Tibial artery (tissue), 4 donors: ENCODE measurements at regions not wholly inside any gene's neighbourhood (a gene's known extent, or its start where the extent isn't known, plus 50 kb on each side); places are given as distances from the start of the nearest gene placed in this dataset.

Source experiments
- DNase-seq, 2 donors: peaks; one replicate each; pipeline ENCODE4 v3.0.0-alpha.2; 2019
- H3K27ac ChIP-seq, 2 donors: fragments of 200-600 bp; sonication (generic) in 1 of 2; 1 replicate in 1 of 2; 2 replicates in 1 of 2; pipeline ENCODE4 v1.5.1; 2018 to 2019; ENCODE audit warnings: mild to moderate bottlenecking in 1 of 2
- H3K27me3 ChIP-seq, 2 donors: fragments of 200-600 bp; sonication (generic) in 1 of 2; one replicate each; pipeline versions ENCODE4 v1.5.1 to v1.6.0; 2016 to 2019
- H3K36me3 ChIP-seq, 3 donors: fragments of 200-600 bp; sonication (generic) in 2 of 3; one replicate each; pipeline ENCODE4 v1.5.1; 2016 to 2019; ENCODE audit warnings: mild to moderate bottlenecking in 2 of 3
- H3K4me1 ChIP-seq, 4 donors: fragments of 200-600 bp; sonication (generic) in 2 of 4; 1 replicate in 3 of 4; 2 replicates in 1 of 4; pipeline ENCODE4 v1.5.1; 2016 to 2019
- H3K4me3 ChIP-seq, 2 donors: fragments of 200-600 bp; sonication (generic) in 1 of 2; 1 replicate in 1 of 2; 2 replicates in 1 of 2; pipeline ENCODE4 v1.5.1; 2018 to 2019; ENCODE audit warnings: mild to moderate bottlenecking in 2 of 2
- H3K9me3 ChIP-seq, 3 donors: fragments of 200-600 bp; sonication (generic) in 1 of 3; one replicate each; pipeline ENCODE4 v1.5.1; 2016 to 2019
- intact Hi-C: fragments of 100-400 bp; cut with DNase I; formaldehyde crosslinking; loops from one replicate; pipeline ENCODE4 v1.15.0; 2023; ENCODE audit warnings: low total_unique reads
- TF ChIP-seq, protein P1 (sequence below), 2 experiments: fragments of 200-600 bp in 1 of 2; fragments of 450-650 bp in 1 of 2; IDR thresholded peaks; one replicate each; pipeline ENCODE4 v1.5.1; 2017 to 2019; ENCODE audit warnings: antibody characterized with exemption in 2 of 2, mild to moderate bottlenecking in 1 of 2, moderate library complexity in 1 of 2

DNA sequence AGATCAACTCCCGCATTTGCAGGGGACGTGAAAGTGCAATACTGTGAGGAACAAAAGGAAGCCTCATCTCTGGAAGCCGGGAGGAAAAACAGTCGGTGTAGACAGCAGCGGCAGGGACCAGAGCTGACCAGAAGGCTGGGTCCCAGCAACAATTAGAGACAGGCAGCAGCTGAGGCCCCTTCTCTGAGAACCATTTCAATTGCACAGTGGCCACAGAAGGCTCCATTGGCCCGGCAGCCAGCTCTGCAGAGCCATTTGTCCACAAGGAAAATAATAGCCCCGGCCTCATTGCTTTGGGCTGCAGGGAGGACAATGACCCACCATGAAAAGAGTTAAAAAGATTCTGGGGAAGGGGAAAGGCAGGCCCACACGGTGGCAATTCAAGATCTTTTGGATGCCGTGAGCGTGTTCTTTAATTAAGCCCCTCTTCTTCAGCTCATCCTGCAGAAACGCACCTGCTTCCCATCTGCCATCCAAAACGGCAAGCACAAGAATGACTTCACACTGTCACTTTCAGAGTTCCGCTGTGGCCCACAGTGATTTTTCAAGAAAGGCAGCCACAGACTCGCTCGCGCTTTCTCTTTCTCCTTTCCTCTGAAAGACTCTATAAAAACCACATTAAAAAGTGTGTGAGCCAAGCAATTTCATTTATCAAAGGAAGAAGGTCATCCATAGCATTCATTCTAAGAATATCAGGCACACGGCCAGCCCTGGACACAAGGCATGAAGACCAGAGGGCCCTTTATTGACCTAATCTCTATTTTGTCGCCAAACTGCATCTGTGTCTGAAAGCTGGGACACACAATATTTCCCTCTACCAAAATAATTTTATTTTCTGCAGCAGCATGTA lies 293.6 kb downstream of the SOX11 start:
- intact Hi-C loops: no loop called here
- DNase-seq: no peak
- no peaks in the 10 kb centered on the region for H3K36me3 ChIP-seq
- H3K4me1 ChIP-seq: peaks cover 0 to 5% (median 0%) of the 10 kb centered on the region in 4 donors
- peaks cover 0 to 4% of the 10 kb centered on the region in 2 donors for H3K27me3 ChIP-seq
- H3K27ac ChIP-seq: no peak overlapping the region
- no peak overlapping the region for H3K4me3 ChIP-seq
- TF ChIP-seq, protein P1, sequence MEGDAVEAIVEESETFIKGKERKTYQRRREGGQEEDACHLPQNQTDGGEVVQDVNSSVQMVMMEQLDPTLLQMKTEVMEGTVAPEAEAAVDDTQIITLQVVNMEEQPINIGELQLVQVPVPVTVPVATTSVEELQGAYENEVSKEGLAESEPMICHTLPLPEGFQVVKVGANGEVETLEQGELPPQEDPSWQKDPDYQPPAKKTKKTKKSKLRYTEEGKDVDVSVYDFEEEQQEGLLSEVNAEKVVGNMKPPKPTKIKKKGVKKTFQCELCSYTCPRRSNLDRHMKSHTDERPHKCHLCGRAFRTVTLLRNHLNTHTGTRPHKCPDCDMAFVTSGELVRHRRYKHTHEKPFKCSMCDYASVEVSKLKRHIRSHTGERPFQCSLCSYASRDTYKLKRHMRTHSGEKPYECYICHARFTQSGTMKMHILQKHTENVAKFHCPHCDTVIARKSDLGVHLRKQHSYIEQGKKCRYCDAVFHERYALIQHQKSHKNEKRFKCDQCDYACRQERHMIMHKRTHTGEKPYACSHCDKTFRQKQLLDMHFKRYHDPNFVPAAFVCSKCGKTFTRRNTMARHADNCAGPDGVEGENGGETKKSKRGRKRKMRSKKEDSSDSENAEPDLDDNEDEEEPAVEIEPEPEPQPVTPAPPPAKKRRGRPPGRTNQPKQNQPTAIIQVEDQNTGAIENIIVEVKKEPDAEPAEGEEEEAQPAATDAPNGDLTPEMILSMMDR (IDR thresholded peaks at IDR 0.05): no peak
- H3K9me3 ChIP-seq: no peaks in the 10 kb centered on the region

DNA sequence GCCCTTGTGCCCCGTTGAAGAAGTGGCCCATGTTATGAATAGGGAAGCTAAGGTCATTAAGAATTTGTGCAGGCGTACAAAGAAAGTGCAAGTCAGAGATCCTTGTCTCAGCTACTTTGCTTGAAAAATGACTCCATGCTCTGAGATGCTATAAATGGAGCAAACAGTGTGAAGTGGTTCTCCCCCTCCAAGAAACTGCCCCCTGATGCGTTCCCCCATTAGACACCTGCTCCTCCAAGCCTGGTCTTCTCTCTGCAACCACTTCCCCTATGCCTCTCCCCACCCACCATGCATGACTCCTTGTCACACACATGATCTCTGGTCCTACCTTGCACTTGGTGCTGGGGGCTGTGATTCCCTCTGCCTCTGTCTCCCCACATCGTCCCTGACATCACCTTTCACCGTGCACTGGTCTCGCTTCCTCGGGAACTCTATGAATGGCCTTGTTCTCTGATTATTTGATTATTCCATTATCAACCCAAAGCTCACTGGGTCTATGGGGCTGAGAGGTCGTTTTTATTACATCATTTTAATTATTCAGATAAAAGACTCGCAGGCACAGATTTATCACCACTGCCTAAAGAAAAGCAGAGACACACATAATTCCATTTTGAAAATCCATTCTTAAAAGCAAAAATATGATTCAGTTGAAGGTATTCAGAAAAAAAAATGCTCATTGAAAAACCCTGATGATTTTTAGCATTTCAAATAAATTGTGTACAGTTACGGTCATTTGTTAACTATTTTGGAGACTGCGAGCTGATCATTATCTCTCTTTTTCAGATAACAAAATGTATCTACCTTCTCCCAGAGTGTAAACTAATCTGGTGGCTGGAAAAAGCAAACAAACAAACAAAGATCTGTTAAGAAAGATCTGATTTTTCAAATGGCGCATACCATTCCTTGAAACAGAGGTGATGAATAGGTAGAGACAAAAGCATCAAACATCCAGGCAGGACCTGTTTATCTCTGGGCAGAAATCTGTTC lies 294.9 kb downstream of the SOX11 start:
- Histone ChIP-seq H3K36me3 (no peaks in the 10 kb centered on the region), H3K9me3 (no peaks in the 10 kb centered on the region), H3K4me1 (no peaks in the 10 kb centered on the region), H3K27me3 (no peaks in the 10 kb centered on the region), H3K27ac (no peak overlapping the region), H3K4me3 (no peak overlapping the region)
- TF ChIP-seq, protein P1 (IDR thresholded peaks at IDR 0.05): no peak
- no peak for DNase-seq
- intact Hi-C loops: no loop called here

DNA sequence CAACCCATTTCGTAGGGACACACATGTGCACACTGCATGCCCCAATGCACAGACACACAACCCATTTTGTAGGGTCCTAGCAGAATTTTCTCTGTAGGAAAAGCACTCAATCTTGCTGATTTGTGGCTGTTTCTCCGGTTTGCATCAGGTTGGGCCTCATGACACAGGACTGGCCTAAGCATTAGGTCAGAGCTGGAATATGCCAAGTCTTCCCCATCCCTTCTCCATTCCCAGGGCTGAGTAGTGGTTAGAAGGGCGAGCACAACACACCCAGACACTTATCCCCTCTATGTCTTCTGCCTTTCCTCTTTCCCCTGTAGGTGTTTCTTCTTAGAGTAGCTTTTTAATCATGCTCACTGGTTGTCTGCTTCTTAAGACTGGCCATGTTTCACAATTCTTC lies 295.9 kb downstream of the SOX11 start:
- intact Hi-C loops: no loop called here
- Histone ChIP-seq H3K4me3 (no peak overlapping the region), H3K4me1 (no peaks in the 10 kb centered on the region), H3K9me3 (no peaks in the 10 kb centered on the region), H3K36me3 (no peaks in the 10 kb centered on the region), H3K27ac (no peak overlapping the region), H3K27me3 (no peaks in the 10 kb centered on the region)
- no peak for DNase-seq
- TF ChIP-seq, protein P1 (IDR thresholded peaks at IDR 0.05): no peak

DNA sequence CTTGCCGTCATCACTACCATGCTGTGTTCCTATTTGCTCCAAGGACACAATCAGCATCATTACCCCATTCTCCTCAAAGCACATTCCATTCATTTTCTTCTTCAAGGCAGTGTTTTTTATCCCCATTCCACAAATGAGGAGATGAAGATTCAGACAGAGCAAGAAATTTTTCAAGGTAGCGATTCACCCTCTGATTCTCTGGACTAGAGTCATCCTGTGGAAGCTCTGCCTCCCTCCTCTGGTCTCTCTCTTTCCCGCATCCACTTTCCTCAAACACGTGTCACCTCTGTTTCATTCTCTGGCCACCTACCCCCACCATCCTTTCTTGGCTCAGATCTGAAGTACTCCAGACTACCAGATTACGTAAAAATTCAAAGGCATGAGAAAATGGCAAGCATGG lies 297.9 kb downstream of the SOX11 start:
- no peak for DNase-seq
- Histone ChIP-seq H3K36me3 (no peaks in the 10 kb centered on the region), H3K9me3 (no peaks in the 10 kb centered on the region), H3K4me1 (no peaks in the 10 kb centered on the region), H3K27ac (no peak overlapping the region), H3K4me3 (no peak overlapping the region), H3K27me3 (no peaks in the 10 kb centered on the region)
- TF ChIP-seq, protein P1 (IDR thresholded peaks at IDR 0.05): no peak
- intact Hi-C loops: no loop called here

DNA sequence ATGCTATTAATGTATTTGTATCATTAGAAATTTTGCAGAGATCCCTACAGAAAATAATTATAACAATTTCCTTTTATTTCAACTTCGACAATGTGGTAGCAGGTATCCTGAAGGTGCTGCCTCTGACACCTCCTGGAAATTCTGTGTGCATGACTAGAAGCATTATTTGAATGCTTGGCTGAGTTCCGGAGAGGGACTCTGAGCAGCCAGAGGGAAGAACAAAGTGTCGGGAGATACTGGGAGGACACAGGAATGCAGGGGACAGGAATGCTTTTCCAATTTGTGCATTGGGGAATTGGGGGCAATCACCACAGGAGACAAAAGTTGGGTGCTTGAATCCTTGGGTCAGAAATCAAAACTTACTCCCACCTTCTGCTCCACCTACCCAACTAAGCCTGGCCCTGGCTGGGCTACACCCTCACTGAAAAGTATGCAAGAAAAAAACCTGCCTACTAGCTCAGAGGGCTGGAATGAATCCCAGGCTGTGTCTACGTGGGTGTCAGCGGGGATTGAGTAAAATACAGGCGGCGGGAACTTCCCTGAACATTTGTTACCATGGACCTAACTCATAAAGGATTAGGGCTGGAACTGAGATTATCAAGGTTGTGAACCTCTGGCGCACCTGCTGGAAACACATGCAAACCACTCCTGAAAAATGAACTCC lies 299.3 kb downstream of the SOX11 start:
- no peaks in the 10 kb centered on the region for H3K27me3 ChIP-seq
- H3K9me3 ChIP-seq: no peaks in the 10 kb centered on the region
- H3K27ac ChIP-seq: no peak overlapping the region
- no peaks in the 10 kb centered on the region for H3K4me1 ChIP-seq
- TF ChIP-seq, protein P1 (IDR thresholded peaks at IDR 0.05): no peak
- intact Hi-C loops: no loop called here
- H3K36me3 ChIP-seq: no peaks in the 10 kb centered on the region
- H3K4me3 ChIP-seq: no peak overlapping the region
- no peak for DNase-seq
